Activated CD4-positive, alpha-beta T cell treated with anti-CD3 and anti-CD28 coated beads for 36 hours (primary cell): ENCODE measurements at regions not wholly inside any gene's neighbourhood (a gene's known extent, or its start where the extent isn't known, plus 50 kb on each side); places are given as distances from the start of the nearest gene placed in this dataset.

Experiments used
- ATAC-seq: fragments of 200-7000 bp; cut with Tn5 transposase; one replicate; pipeline ENCODE4 v1.10.0; 2021; ENCODE audit warnings: mild to moderate bottlenecking, moderate library complexity
- CTCF ChIA-PET: fragments of 350-600 bp; sonication (Branson Sonifier 250); formaldehyde crosslinking; loops from one replicate; lab custom pipeline; 2021; ENCODE audit warnings: antibody characterized with exemption; lab: Charles Lee
- POLR2A ChIA-PET: fragments of 350-600 bp; sonication (Branson Sonifier 250); formaldehyde crosslinking; loops from one replicate; lab custom pipeline; 2021; ENCODE audit warnings: antibody characterized with exemption, inconsistent platforms; lab: Charles Lee
- DNase-seq: peaks from one replicate; pipeline ENCODE4 v3.0.0-alpha.2; 2020
- H3K27ac Mint-ChIP-seq: one replicate; pipeline ENCODE4 v1.8.0; 2021; ENCODE audit warnings: mixed read lengths
- H3K27me3 Mint-ChIP-seq: one replicate; pipeline ENCODE4 v1.8.0; 2021; ENCODE audit warnings: mixed read lengths
- H3K36me3 Mint-ChIP-seq: one replicate; pipeline ENCODE4 v1.8.0; 2021; ENCODE audit warnings: low read depth, mixed read lengths
- H3K4me1 Mint-ChIP-seq: one replicate; pipeline ENCODE4 v1.8.0; 2021; ENCODE audit warnings: mixed read lengths
- H3K4me3 Mint-ChIP-seq: one replicate; pipeline ENCODE4 v1.8.0; 2021; ENCODE audit warnings: mild to moderate bottlenecking, moderate library complexity, mixed read lengths
- H3K9me3 Mint-ChIP-seq: one replicate; pipeline ENCODE4 v1.8.0; 2021; ENCODE audit warnings: low read depth, mixed read lengths
- intact Hi-C, 2 experiments: fragments of 100-400 bp; cut with DNase I in 1 of 2; cut with micrococcal nuclease in 1 of 2; formaldehyde crosslinking; loops; one replicate each; pipeline versions ENCODE4 v1.14.2 to v1.15.1; 2022 to 2024; cut with DNase I, micrococcal nuclease

DNA sequence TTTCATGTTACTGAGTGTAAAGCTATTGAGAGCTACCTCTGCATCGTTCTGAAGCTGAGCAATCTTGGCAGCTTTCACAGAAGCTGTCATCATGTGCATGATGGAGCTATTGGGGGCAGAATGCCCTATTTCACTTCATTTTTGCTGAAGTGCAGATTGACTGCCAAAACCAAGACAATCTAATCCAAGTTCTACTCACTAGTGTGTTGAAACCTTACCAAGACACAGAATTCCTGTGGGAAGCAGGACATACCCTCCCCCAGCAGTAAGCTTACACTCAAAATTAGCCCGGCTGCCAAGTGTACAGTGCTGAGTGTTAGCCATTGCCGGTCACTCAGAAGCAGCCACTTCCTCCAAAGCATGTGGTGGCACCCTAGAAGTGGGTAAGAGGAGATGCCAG is 177.3 kb upstream of the TENT5A start:
- no peak for ATAC-seq
- Mint-ChIP-seq H3K27me3 (no peaks in the 10 kb centered on the region), H3K4me3 (no peak overlapping the region), H3K27ac (no peak overlapping the region), H3K9me3 (peaks cover 2% of the 10 kb centered on the region), H3K4me1 (no peaks in the 10 kb centered on the region), H3K36me3 (no peaks in the 10 kb centered on the region)
- intact Hi-C loops = no loop called here
- CTCF ChIA-PET = interaction anchor here (0.6 to 1.4 kb wide), 2 partner anchors 22 to 80 kb away, joined by 3 read pairs; no protein-coding TSS in a partner anchor
- no peak for DNase-seq
- POLR2A ChIA-PET = no interaction called here

- H3K9me3 Mint-ChIP-seq = no peaks in the 10 kb centered on the region
These were observed 172.7 kb upstream of the TENT5A start for GRCh38 chr6:81925201-81925600.

DNA sequence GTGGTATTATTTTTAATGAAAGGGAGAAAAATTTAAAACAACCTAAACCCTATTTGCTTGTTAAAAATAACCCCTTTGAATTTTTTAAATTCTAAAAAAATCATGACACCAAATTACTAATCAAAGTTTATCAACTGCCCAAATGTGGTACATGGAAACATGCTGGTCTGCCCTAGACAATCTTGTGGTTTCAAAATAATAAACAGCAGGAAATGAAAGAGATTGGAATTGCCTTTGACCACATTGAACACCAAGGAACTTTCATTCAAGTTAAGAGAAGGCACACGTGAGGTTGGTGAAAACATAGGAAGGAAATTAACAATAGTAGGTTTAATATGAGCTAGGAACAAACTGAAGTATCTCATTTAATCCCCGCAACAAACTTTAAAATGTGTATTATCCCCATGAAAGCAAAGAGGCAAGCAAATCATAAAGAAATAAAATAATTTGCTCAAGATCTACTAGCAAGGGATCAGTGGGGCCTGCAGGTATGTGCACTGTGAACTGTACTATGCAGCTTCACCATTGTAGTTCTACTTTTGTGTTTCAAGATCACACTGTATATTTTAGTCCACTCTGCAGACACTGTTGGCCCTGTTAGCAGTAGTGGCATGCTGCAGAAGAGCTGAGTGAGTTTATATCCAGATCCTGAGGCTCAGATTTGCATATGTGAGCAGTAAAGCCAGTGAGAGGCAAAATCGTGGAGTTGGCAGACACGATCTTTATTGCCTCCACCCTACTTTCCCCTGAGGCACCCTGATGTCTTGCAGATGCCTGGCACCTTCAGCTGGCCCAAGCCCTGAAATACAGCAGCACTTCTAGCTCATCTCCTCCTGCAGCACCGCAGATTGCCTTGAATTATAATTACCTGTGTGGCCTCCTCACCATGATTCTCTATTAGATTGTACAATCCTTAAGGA is 157.8 kb upstream of the TENT5A start:
- no peak overlapping the region for H3K4me3 Mint-ChIP-seq
- intact Hi-C loops = no loop called here
- no peaks in the 10 kb centered on the region for H3K4me1 Mint-ChIP-seq
- no peaks in the 10 kb centered on the region for H3K27me3 Mint-ChIP-seq
- ChIA-PET POLR2A (no interaction called here), CTCF (no interaction called here)
- DNase-seq (no peak), ATAC-seq (no peak)
- H3K9me3 Mint-ChIP-seq = peaks cover 3% of the 10 kb centered on the region
- H3K27ac Mint-ChIP-seq = no peak overlapping the region
- no peaks in the 10 kb centered on the region for H3K36me3 Mint-ChIP-seq

More at GRCh38 chr6:81925201-81925600, 172.7 kb upstream of the TENT5A start:
- Mint-ChIP-seq H3K4me3 (no peak overlapping the region), H3K27me3 (no peaks in the 10 kb centered on the region), H3K27ac (no peak overlapping the region), H3K4me1 (no peaks in the 10 kb centered on the region), H3K36me3 (no peaks in the 10 kb centered on the region)
- DNase-seq (no peak), ATAC-seq (no peak)
- CTCF ChIA-PET = no interaction called here
- intact Hi-C loops = no loop called here
- POLR2A ChIA-PET = no interaction called here

GRCh38 chr6:81909162-81909561 is 156.7 kb upstream of the TENT5A start:
- intact Hi-C loops = no loop called here
- ATAC-seq (no peak), DNase-seq (no peak)
- ChIA-PET POLR2A (no interaction called here), CTCF (no interaction called here)
- H3K9me3 Mint-ChIP-seq = peaks cover 1% of the 10 kb centered on the region
- no peak overlapping the region for H3K27ac Mint-ChIP-seq
- no peaks in the 10 kb centered on the region for H3K4me1 Mint-ChIP-seq
- H3K27me3 Mint-ChIP-seq = no peaks in the 10 kb centered on the region
- no peak overlapping the region for H3K4me3 Mint-ChIP-seq
- H3K36me3 Mint-ChIP-seq = no peaks in the 10 kb centered on the region

DNA sequence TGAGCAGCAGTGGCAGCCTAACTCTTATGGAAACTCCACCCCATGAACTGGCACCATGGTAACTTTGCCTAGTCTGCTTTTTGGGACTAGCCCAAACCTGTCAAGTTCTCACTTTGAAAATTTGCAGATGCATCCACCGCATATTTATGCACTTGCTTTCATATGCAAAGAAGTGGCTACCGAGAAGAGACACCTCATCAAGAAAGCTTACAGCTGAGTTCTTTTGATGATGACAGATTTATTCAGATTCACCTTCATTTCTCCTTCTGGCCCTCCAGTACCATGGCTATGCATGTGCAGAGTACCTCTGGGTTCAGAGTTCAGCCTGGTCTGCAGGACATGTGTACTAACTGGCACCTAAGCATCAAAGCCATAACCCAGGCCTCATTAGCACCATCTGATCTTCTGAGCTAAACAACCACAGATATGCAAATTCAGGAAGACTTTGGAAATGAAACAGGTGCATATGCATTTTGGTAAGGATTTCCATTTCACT is 154.3 kb upstream of the TENT5A start:
- H3K27ac Mint-ChIP-seq = no peak overlapping the region
- DNase-seq (no peak), ATAC-seq (no peak)
- H3K36me3 Mint-ChIP-seq = no peaks in the 10 kb centered on the region
- peaks cover 4% of the 10 kb centered on the region for H3K9me3 Mint-ChIP-seq
- intact Hi-C loops = no loop called here
- H3K4me1 Mint-ChIP-seq = no peaks in the 10 kb centered on the region
- ChIA-PET POLR2A (no interaction called here), CTCF (no interaction called here)
- H3K4me3 Mint-ChIP-seq = no peak overlapping the region
- no peaks in the 10 kb centered on the region for H3K27me3 Mint-ChIP-seq

GRCh38 chr6:81906041-81906440 is 153.6 kb upstream of the TENT5A start:
- intact Hi-C loops = no loop called here
- H3K4me3 Mint-ChIP-seq = no peak overlapping the region
- POLR2A ChIA-PET = no interaction called here
- H3K36me3 Mint-ChIP-seq = no peaks in the 10 kb centered on the region
- H3K27ac Mint-ChIP-seq = no peak overlapping the region
- H3K4me1 Mint-ChIP-seq = no peaks in the 10 kb centered on the region
- CTCF ChIA-PET = no interaction called here
- no peak for ATAC-seq
- H3K9me3 Mint-ChIP-seq = peaks cover 4% of the 10 kb centered on the region
- H3K27me3 Mint-ChIP-seq = no peaks in the 10 kb centered on the region
- DNase-seq = no peak

DNA sequence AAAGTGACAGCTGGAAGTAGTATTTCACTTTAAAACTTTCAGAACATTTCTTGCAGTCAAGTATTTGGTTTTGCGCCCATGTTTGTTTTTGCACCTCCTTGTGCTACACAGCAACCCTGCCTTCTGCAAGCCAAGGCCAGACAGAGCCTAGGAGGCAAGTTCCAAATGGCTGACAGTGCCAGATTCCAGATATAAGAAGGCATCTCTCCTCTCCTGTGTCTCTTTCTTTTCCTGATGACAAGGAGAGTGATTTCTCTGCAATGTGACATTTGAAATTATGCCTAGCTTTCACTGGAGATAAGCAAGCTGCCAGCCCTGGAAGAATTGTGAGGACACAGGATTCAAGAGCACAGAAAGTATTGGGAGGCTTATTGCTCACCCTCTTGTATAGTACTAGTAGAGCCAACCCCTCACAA is 149.1 kb upstream of the TENT5A start:
- Mint-ChIP-seq H3K4me1 (no peaks in the 10 kb centered on the region), H3K36me3 (no peaks in the 10 kb centered on the region), H3K27me3 (no peaks in the 10 kb centered on the region), H3K4me3 (no peak overlapping the region), H3K27ac (no peak overlapping the region), H3K9me3 (peaks cover 2% of the 10 kb centered on the region)
- ChIA-PET CTCF (interaction anchor here (1.5 kb wide), 1 partner anchor 11 kb away, joined by 3 read pairs; no protein-coding TSS in a partner anchor), POLR2A (no interaction called here)
- ATAC-seq (no peak), DNase-seq (no peak)
- intact Hi-C loops = no loop called here

- Mint-ChIP-seq H3K4me3 (no peak overlapping the region), H3K36me3 (no peaks in the 10 kb centered on the region), H3K27me3 (no peaks in the 10 kb centered on the region), H3K9me3 (peaks cover 2% of the 10 kb centered on the region), H3K27ac (no peak overlapping the region), H3K4me1 (no peaks in the 10 kb centered on the region)
- ChIA-PET POLR2A (interaction anchor here (0.7 kb wide), 1 partner anchor 1619 kb away, joined by 3 read pairs; no protein-coding TSS in a partner anchor), CTCF (no interaction called here)
- intact Hi-C loops = no loop called here
- no peak for DNase-seq
- ATAC-seq = no peak
These were observed 148.1 kb upstream of the TENT5A start for GRCh38 chr6:81900616-81901015.

GRCh38 chr6:81897793-81898192 is 145.3 kb upstream of the TENT5A start:
- CTCF ChIA-PET = no interaction called here
- no peaks in the 10 kb centered on the region for H3K27me3 Mint-ChIP-seq
- ATAC-seq (no peak), DNase-seq (no peak)
- POLR2A ChIA-PET = no interaction called here
- H3K9me3 Mint-ChIP-seq = peaks cover 2% of the 10 kb centered on the region
- intact Hi-C loops = no loop called here
- H3K36me3 Mint-ChIP-seq = no peaks in the 10 kb centered on the region
- H3K27ac Mint-ChIP-seq = no peak overlapping the region
- H3K4me1 Mint-ChIP-seq = no peaks in the 10 kb centered on the region
- H3K4me3 Mint-ChIP-seq = no peak overlapping the region

GRCh38 chr6:81896525-81897503 is 144.3 kb upstream of the TENT5A start:
- no peaks in the 10 kb centered on the region for H3K9me3 Mint-ChIP-seq
- H3K4me1 Mint-ChIP-seq = no peaks in the 10 kb centered on the region
- H3K27me3 Mint-ChIP-seq = no peaks in the 10 kb centered on the region
- H3K36me3 Mint-ChIP-seq = no peaks in the 10 kb centered on the region
- ChIA-PET CTCF (no interaction called here), POLR2A (no interaction called here)
- DNase-seq = no peak
- no peak for ATAC-seq
- intact Hi-C loops = no loop called here
- H3K27ac Mint-ChIP-seq = no peak overlapping the region
- no peak overlapping the region for H3K4me3 Mint-ChIP-seq

DNA sequence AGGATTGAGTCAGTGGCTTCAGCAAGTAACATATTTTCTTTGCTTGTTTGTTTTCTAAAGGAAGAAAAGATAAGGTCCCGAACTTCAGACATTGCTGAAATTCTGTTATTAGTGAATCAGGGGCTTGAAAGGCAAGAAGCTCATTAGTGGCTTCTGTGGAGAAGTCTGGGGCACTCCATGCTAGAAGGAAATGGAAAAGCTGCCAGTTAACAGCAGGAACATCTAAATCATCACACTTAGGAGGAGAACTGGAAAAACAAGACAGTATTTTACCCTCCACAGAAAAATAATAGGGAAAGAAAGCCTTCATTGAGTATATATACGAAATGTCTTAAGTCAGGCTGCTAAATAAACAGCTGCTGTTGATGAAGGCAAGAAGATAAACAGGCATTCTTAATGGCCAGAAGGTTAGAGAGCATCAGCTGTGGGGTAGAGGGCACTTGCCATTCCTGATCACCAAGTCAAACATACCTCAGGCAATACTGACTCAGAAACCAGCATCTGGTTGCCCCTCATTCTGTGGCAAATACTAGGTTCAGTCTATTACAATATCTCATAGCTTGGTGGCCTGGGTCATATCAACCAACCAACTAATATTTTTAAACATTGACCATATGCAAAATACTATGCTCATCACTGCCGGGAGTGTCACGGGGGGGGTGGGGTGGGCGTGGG is 143.2 kb upstream of the TENT5A start:
- no peaks in the 10 kb centered on the region for H3K9me3 Mint-ChIP-seq
- no peak for DNase-seq
- ATAC-seq = no peak
- no peak overlapping the region for H3K4me3 Mint-ChIP-seq
- H3K36me3 Mint-ChIP-seq = no peaks in the 10 kb centered on the region
- ChIA-PET CTCF (no interaction called here), POLR2A (no interaction called here)
- no peak overlapping the region for H3K27ac Mint-ChIP-seq
- no peaks in the 10 kb centered on the region for H3K27me3 Mint-ChIP-seq
- intact Hi-C loops = no loop called here
- H3K4me1 Mint-ChIP-seq = no peaks in the 10 kb centered on the region
